BE2C (cell line): ENCODE measurements at regions not wholly inside any gene's neighbourhood (a gene's known extent, or its start where the extent isn't known, plus 50 kb on each side); places are given as distances from the start of the nearest gene placed in this dataset.

Source experiments
- DNase-seq: peaks from one replicate; pipeline ENCODE4 v3.0.0-alpha.2; 2020
- H3K27me3 ChIP-seq: fragments of 250-450 bp; sonication (Bioruptor Pico); 2 replicates; pipeline ENCODE4 v1.5.1; 2020; ENCODE audit warnings: mild to moderate bottlenecking
- H3K36me3 ChIP-seq: fragments of 250-450 bp; sonication (Bioruptor Pico); 2 replicates; pipeline ENCODE4 v1.5.1; 2020; ENCODE audit warnings: mild to moderate bottlenecking
- H3K4me1 ChIP-seq: fragments of 250-450 bp; sonication (Bioruptor Pico); 2 replicates; pipeline ENCODE4 v1.5.1; 2020
- H3K4me3 ChIP-seq: 2 replicates; pipeline ENCODE4 v1.5.1; 2011; ENCODE audit warnings: low read depth, low read length
- H3K9me3 ChIP-seq: fragments of 250-450 bp; sonication (Bioruptor Pico); 2 replicates; pipeline ENCODE4 v1.5.1; 2020
- CTCF ChIP-seq: IDR thresholded peaks from 2 replicates; pipeline ENCODE4 v1.5.1; 2012; ENCODE audit warnings: mild to moderate bottlenecking, low read depth, low read length

GRCh38 chr7:34337163-34337562 lies 320.9 kb upstream of the NPSR1 start:
- Histone ChIP-seq H3K4me3 (no peak overlapping the region), H3K4me1 (no peaks in the 10 kb centered on the region), H3K36me3 (no peaks in the 10 kb centered on the region), H3K27me3 (no peaks in the 10 kb centered on the region), H3K9me3 (no peaks in the 10 kb centered on the region)
- DNase-seq: no peak
- TF ChIP-seq CTCF: no peak

DNA sequence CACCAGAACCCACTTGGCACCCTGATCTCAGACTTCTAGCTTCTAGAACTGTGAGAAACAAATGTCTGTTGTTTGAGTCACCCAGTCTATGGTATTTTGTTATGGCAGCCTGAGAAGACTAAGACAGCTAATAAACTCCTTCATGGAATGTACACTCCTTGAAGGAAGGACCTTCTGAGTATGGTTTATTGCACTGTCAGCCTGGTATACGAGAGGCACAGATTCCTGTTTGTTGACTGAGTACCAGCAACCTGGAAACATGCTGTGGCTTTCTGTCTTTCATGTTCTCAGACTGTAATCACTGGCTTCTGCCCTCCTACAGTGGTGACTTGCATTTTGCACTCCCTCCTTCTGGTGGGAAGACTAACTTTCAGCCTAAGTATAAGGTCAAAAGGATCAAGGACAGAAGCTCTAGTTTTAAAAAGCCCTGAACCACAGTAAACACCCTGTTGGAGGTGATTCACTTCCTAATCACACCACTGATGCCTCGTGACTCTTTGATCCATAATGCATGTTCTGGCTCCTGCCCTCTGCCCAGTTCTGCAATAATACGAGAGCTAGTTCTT lies 319.0 kb upstream of the NPSR1 start:
- DNase-seq: no peak
- Histone ChIP-seq H3K9me3 (no peaks in the 10 kb centered on the region), H3K4me1 (no peaks in the 10 kb centered on the region), H3K36me3 (no peaks in the 10 kb centered on the region), H3K4me3 (no peak overlapping the region), H3K27me3 (no peaks in the 10 kb centered on the region)
- no peak for TF ChIP-seq CTCF

- no peak overlapping the region for H3K4me3 ChIP-seq
- no peak for TF ChIP-seq CTCF
- no peaks in the 10 kb centered on the region for H3K27me3 ChIP-seq
- no peaks in the 10 kb centered on the region for H3K36me3 ChIP-seq
- DNase-seq: no peak
- no peaks in the 10 kb centered on the region for H3K9me3 ChIP-seq
- no peaks in the 10 kb centered on the region for H3K4me1 ChIP-seq
Measured at GRCh38 chr7:34341326-34341725, 316.7 kb upstream of the NPSR1 start.

DNA sequence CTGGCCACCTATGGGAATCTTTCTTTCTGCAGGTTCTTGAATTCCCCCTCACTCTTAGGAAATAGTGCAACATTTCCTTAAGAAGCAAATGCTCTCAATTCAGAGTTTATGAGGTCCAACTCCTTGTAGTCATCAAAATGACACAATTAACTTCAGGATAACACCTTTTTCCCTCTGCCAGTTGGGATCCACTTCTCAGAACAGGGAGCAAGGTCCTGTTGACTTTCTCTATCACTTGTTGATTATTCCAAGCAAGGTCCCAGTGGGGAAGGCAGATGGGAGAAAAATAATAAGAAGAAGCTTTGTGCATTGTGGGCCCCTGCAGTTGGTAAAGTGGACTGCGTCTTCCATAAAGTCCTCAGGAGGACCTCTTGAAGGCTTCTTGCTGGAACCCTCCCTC lies 315.6 kb upstream of the NPSR1 start:
- Histone ChIP-seq H3K27me3 (no peaks in the 10 kb centered on the region), H3K9me3 (no peaks in the 10 kb centered on the region), H3K36me3 (no peaks in the 10 kb centered on the region), H3K4me3 (no peak overlapping the region), H3K4me1 (no peaks in the 10 kb centered on the region)
- DNase-seq: no peak
- TF ChIP-seq CTCF: no peak

- DNase-seq: no peak
- no peaks in the 10 kb centered on the region for H3K36me3 ChIP-seq
- H3K9me3 ChIP-seq: no peaks in the 10 kb centered on the region
- H3K27me3 ChIP-seq: no peaks in the 10 kb centered on the region
- H3K4me1 ChIP-seq: no peaks in the 10 kb centered on the region
- no peak for TF ChIP-seq CTCF
- no peak overlapping the region for H3K4me3 ChIP-seq
Measured at GRCh38 chr7:34343667-34344066, 314.4 kb upstream of the NPSR1 start.

DNA sequence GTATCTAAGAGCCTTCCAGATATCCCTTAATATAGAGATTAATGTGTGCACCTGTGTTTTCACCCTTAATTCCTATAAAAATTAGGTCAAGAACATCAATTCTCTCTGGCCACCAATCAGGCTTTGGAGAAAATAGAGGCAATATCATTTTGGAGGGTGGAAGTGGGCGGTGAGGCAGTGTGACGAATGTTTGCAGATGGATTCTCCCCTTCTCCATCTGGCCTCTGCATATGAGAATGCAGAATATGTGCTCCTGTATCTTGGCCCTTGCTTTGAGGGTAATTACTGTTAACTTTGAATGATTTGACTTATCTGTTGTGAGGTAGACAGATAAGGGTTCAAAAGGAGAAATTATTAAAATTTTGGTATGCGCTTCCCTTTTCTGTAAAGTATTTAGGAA lies 304.0 kb upstream of the NPSR1 start:
- TF ChIP-seq CTCF: no peak
- no peaks in the 10 kb centered on the region for H3K36me3 ChIP-seq
- H3K4me3 ChIP-seq: no peak overlapping the region
- no peaks in the 10 kb centered on the region for H3K27me3 ChIP-seq
- no peaks in the 10 kb centered on the region for H3K9me3 ChIP-seq
- DNase-seq: no peak
- H3K4me1 ChIP-seq: no peaks in the 10 kb centered on the region
